ENCODE measurements at regions not wholly inside any gene's neighbourhood (a gene's known extent, or its start where the extent isn't known, plus 50 kb on each side); places are given as distances from the start of the nearest gene placed in this dataset.
"Not testable (repeated sequence)": the region's sequence is repeated elsewhere in the genome, so short reads cannot be mapped to it uniquely, and the experiment has no call there.

DNA sequence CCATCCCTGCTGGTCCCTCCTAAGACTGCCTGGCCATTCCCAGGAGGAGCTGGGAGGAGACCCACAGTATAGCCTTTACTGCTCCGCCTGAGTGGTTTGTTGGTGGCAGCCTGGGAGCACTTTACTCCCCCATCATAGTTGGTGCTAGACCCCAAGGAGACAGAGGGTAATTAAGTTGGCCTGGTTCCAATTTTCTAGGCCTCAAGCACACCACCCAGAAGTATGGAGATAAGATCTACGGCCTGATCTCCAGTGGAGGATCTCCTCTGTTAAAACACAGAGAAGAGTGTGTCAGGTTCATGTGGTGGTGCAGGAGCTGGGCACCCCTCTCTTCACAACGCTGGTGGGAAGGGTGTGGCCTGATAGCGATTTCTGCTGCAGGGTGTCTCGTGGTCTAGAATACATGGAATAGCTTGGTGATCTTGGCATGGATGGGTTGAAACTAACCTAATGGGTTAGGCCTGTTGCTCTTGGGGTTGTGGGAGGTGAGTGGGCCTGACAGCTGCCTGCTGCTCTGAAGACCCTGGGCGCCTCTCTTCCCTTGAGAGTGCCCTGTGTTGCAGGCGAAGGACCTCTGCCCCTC lies 68.5 kb downstream of the FASLG start:
- Histone ChIP-seq H3K23ac (ENCODE audit: low read depth, low read length, poor library complexity) (no peak overlapping the region), H3K14ac (ENCODE audit: low read length) (no peak overlapping the region), H2BK15ac (ENCODE audit: low read length) (no peak overlapping the region), H3K4me1 (ENCODE audit: control insufficient read depth in 2 of 2, insufficient read depth in 1 of 2, low read depth in 1 of 2, low read length in 2 of 2) (no peaks in the 10 kb centered on the region), H4K8ac (ENCODE audit: low read depth, low read length) (no peak overlapping the region), H2BK120ac (ENCODE audit: low read depth, low read length) (no peak overlapping the region), H2AFZ (ENCODE audit: low read length) (no peak overlapping the region), H3K36me3 (replicated peaks in 1 of 2; ENCODE audit: control insufficient read depth in 2 of 2, insufficient read depth in 2 of 2, low read length in 2 of 2) (no peaks in the 10 kb centered on the region), H3K4ac (ENCODE audit: low read length) (no peak overlapping the region), H3K4me2 (ENCODE audit: insufficient read depth, low read length, poor library complexity, severe bottlenecking) (no peak overlapping the region), H4K91ac (ENCODE audit: low read depth, low read length, poor library complexity) (no peak overlapping the region), H3K79me1 (ENCODE audit: low read depth, low read length) (no peaks in the 10 kb centered on the region), H3K9ac (ENCODE audit: low read depth, low read length, poor library complexity) (no peak overlapping the region), H3K18ac (ENCODE audit: low read length) (no peak overlapping the region), H2AK5ac (ENCODE audit: low read depth, low read length) (no peak overlapping the region), H2BK5ac (ENCODE audit: low read length) (no peak overlapping the region), H3K4me3 (ENCODE audit: low read length in 2 of 2) (no peak overlapping the region), H2BK12ac (ENCODE audit: low read length) (no peak overlapping the region), H3K9me3 (replicated peaks in 1 of 2; ENCODE audit: control insufficient read depth in 2 of 2, insufficient read depth in 1 of 2, low read depth in 1 of 2, low read length in 2 of 2) (peaks cover 0 to 3% of the 10 kb centered on the region in 2 donors), H3K27ac (replicated peaks; ENCODE audit: low read length) (no peak overlapping the region), H3K27me3 (ENCODE audit: control insufficient read depth in 3 of 3, insufficient read depth in 3 of 3, low read depth in 1 of 3, low read length in 3 of 3) (no peaks in the 10 kb centered on the region)
- WGBS, 2 donors (ENCODE audit: extremely low coverage in 2 of 2, insufficient read length in 2 of 2, insufficient replicate concordance in 1 of 2): no CpG with 5 or more reads among the region's 7 CpGs
- no peak for DNase-seq (ENCODE audit: low spot score)

DNA sequence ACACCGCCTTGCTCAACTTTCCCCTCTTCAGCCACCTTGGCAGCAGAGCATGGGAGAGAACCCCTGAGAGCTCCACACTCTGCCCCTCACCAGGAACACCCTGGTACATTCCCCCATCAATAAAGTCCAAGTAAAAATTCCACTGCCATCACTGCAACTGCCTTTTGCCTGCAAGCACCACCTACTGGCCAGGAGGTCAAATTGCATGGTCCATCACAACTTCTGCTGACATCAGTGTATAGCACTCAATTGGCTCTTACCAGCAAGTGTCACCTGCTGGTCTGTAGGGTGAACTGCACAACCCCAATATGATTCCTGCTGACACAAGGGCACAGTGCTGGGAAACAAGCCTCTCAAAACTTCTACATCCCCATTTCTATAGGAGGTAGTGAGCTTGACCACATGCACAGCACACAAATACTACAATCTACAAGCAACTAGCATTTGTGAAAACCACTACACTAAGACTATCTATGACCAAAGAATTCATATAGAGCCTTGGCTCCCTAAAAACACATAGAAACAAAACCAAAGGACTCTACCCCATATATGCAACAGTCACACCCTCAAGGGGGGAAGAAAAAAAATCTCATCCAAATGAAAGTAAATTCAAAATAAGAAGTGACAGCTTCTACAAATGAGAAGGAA lies 69.2 kb downstream of the FASLG start:
- H3K18ac ChIP-seq (ENCODE audit: low read length): no peak overlapping the region
- H3K27ac ChIP-seq (replicated peaks; ENCODE audit: low read length): no peak overlapping the region
- no peak overlapping the region for H3K14ac ChIP-seq (ENCODE audit: low read length)
- H3K4ac ChIP-seq (ENCODE audit: low read length): no peak overlapping the region
- no peak for DNase-seq (ENCODE audit: low spot score)
- H3K4me2 ChIP-seq (ENCODE audit: insufficient read depth, low read length, poor library complexity, severe bottlenecking): no peak overlapping the region
- H3K36me3 ChIP-seq (replicated peaks in 1 of 2; ENCODE audit: control insufficient read depth in 2 of 2, insufficient read depth in 2 of 2, low read length in 2 of 2): no peaks in the 10 kb centered on the region
- H3K23ac ChIP-seq (ENCODE audit: low read depth, low read length, poor library complexity): no peak overlapping the region
- H2BK5ac ChIP-seq (ENCODE audit: low read length): no peak overlapping the region
- H3K9me3 ChIP-seq (replicated peaks in 1 of 2; ENCODE audit: control insufficient read depth in 2 of 2, insufficient read depth in 1 of 2, low read depth in 1 of 2, low read length in 2 of 2): peaks cover 0 to 3% of the 10 kb centered on the region in 2 donors
- no peaks in the 10 kb centered on the region for H3K4me1 ChIP-seq (ENCODE audit: control insufficient read depth in 2 of 2, insufficient read depth in 1 of 2, low read depth in 1 of 2, low read length in 2 of 2)
- no peak overlapping the region for H2AFZ ChIP-seq (ENCODE audit: low read length)
- no peak overlapping the region for H4K91ac ChIP-seq (ENCODE audit: low read depth, low read length, poor library complexity)
- no peak overlapping the region for H2BK15ac ChIP-seq (ENCODE audit: low read length)
- H2BK120ac ChIP-seq (ENCODE audit: low read depth, low read length): no peak overlapping the region
- H3K4me3 ChIP-seq (ENCODE audit: low read length in 2 of 2): no peak overlapping the region
- H2BK12ac ChIP-seq (ENCODE audit: low read length): no peak overlapping the region
- H2AK5ac ChIP-seq (ENCODE audit: low read depth, low read length): no peak overlapping the region
- no peak overlapping the region for H3K9ac ChIP-seq (ENCODE audit: low read depth, low read length, poor library complexity)
- H3K79me1 ChIP-seq (ENCODE audit: low read depth, low read length): no peaks in the 10 kb centered on the region
- H4K8ac ChIP-seq (ENCODE audit: low read depth, low read length): no peak overlapping the region
- H3K27me3 ChIP-seq (ENCODE audit: control insufficient read depth in 3 of 3, insufficient read depth in 3 of 3, low read depth in 1 of 3, low read length in 3 of 3): no peaks in the 10 kb centered on the region
- no CpG with 5 or more reads among the region's 1 CpG for WGBS, 2 donors (ENCODE audit: extremely low coverage in 2 of 2, insufficient read length in 2 of 2, insufficient replicate concordance in 1 of 2)

DNA sequence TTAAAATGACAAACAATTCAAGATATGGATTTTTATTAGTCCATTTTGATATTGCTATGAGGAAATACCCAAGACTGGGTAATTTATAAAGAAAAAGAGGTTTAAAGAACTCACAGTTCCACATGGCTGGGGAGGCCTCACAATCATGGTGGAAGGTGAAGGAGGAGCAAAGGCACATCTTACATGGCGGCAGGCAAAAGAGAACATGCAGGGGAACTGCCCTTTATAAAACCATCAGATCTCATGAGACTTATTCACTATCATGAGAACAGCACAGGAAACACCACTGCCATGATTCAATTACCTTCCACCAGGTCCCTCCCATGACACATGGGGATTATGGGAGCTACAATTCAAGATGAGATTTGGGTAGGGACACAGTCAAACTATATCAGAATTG lies 69.8 kb downstream of the FASLG start:
- not testable (repeated sequence) for H3K79me1 ChIP-seq (ENCODE audit: low read depth, low read length); H2AFZ ChIP-seq (ENCODE audit: low read length); H3K9me3 ChIP-seq (replicated peaks in 1 of 2; ENCODE audit: control insufficient read depth in 2 of 2, insufficient read depth in 1 of 2, low read depth in 1 of 2, low read length in 2 of 2); H3K27ac ChIP-seq (replicated peaks; ENCODE audit: low read length); H3K27me3 ChIP-seq (ENCODE audit: control insufficient read depth in 3 of 3, insufficient read depth in 3 of 3, low read depth in 1 of 3, low read length in 3 of 3); H3K4me1 ChIP-seq (ENCODE audit: control insufficient read depth in 2 of 2, insufficient read depth in 1 of 2, low read depth in 1 of 2, low read length in 2 of 2); H3K4me2 ChIP-seq (ENCODE audit: insufficient read depth, low read length, poor library complexity, severe bottlenecking); H2BK5ac ChIP-seq (ENCODE audit: low read length); H2AK5ac ChIP-seq (ENCODE audit: low read depth, low read length); H3K9ac ChIP-seq (ENCODE audit: low read depth, low read length, poor library complexity); H2BK12ac ChIP-seq (ENCODE audit: low read length); H3K4me3 ChIP-seq (ENCODE audit: low read length in 2 of 2); H3K18ac ChIP-seq (ENCODE audit: low read length); H4K8ac ChIP-seq (ENCODE audit: low read depth, low read length); H3K4ac ChIP-seq (ENCODE audit: low read length); DNase-seq (ENCODE audit: low spot score); H3K36me3 ChIP-seq (replicated peaks in 1 of 2; ENCODE audit: control insufficient read depth in 2 of 2, insufficient read depth in 2 of 2, low read length in 2 of 2); H3K14ac ChIP-seq (ENCODE audit: low read length); H3K23ac ChIP-seq (ENCODE audit: low read depth, low read length, poor library complexity); H4K91ac ChIP-seq (ENCODE audit: low read depth, low read length, poor library complexity); H2BK15ac ChIP-seq (ENCODE audit: low read length); H2BK120ac ChIP-seq (ENCODE audit: low read depth, low read length)
- no CpG with 5 or more reads among the region's 1 CpG for WGBS, 2 donors (ENCODE audit: extremely low coverage in 2 of 2, insufficient read length in 2 of 2, insufficient replicate concordance in 1 of 2)

DNA sequence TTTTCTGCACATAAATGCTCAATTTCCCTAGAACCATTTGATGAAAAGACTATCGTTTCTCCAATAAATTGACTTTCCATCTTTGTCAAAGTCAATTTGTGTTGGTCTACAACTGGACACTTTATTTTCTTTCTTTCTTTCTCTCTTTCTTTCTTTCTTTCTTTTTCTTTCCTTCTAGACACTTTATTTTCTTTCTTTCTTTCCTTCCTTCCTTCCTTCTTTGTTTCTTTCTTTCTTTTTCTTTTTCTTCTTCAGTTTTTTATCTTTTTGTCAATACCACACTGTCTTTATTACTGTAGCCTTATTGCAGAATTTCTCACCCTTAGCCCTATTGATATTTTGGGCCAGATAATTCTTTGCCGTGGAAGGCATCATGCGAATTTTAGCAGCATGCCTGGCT lies 73.5 kb downstream of the FASLG start:
- no peak overlapping the region for H3K9ac ChIP-seq (ENCODE audit: low read depth, low read length, poor library complexity)

More for the DNA sequence above, 73.5 kb downstream of the FASLG start:
- H3K23ac ChIP-seq (ENCODE audit: low read depth, low read length, poor library complexity): no peak overlapping the region
- no peak overlapping the region for H2BK120ac ChIP-seq (ENCODE audit: low read depth, low read length)
- H3K18ac ChIP-seq (ENCODE audit: low read length): no peak overlapping the region
- H2AFZ ChIP-seq (ENCODE audit: low read length): no peak overlapping the region
- WGBS, 2 donors (ENCODE audit: extremely low coverage in 2 of 2, insufficient read length in 2 of 2, insufficient replicate concordance in 1 of 2): no CpG with 5 or more reads among the region's 3 CpGs
- no peak overlapping the region for H2BK5ac ChIP-seq (ENCODE audit: low read length)
- no peak for DNase-seq (ENCODE audit: low spot score)
- no peaks in the 10 kb centered on the region for H3K79me1 ChIP-seq (ENCODE audit: low read depth, low read length)
- H3K4me2 ChIP-seq (ENCODE audit: insufficient read depth, low read length, poor library complexity, severe bottlenecking): no peak overlapping the region
- no peaks in the 10 kb centered on the region for H3K36me3 ChIP-seq (replicated peaks in 1 of 2; ENCODE audit: control insufficient read depth in 2 of 2, insufficient read depth in 2 of 2, low read length in 2 of 2)
- H4K8ac ChIP-seq (ENCODE audit: low read depth, low read length): no peak overlapping the region
- no peak overlapping the region for H3K14ac ChIP-seq (ENCODE audit: low read length)
- no peak overlapping the region for H2AK5ac ChIP-seq (ENCODE audit: low read depth, low read length)
- no peak overlapping the region for H3K4ac ChIP-seq (ENCODE audit: low read length)
- H3K9me3 ChIP-seq (replicated peaks in 1 of 2; ENCODE audit: control insufficient read depth in 2 of 2, insufficient read depth in 1 of 2, low read depth in 1 of 2, low read length in 2 of 2): peaks cover 0 to 3% of the 10 kb centered on the region in 2 donors
- H2BK12ac ChIP-seq (ENCODE audit: low read length): no peak overlapping the region
- H3K27me3 ChIP-seq (ENCODE audit: control insufficient read depth in 3 of 3, insufficient read depth in 3 of 3, low read depth in 1 of 3, low read length in 3 of 3): no peaks in the 10 kb centered on the region
- no peak overlapping the region for H3K27ac ChIP-seq (replicated peaks; ENCODE audit: low read length)
- no peak overlapping the region for H2BK15ac ChIP-seq (ENCODE audit: low read length)
- no peak overlapping the region for H4K91ac ChIP-seq (ENCODE audit: low read depth, low read length, poor library complexity)
- H3K4me1 ChIP-seq (ENCODE audit: control insufficient read depth in 2 of 2, insufficient read depth in 1 of 2, low read depth in 1 of 2, low read length in 2 of 2): no peaks in the 10 kb centered on the region
- H3K4me3 ChIP-seq (ENCODE audit: low read length in 2 of 2): no peak overlapping the region
